Stimulated activated CD4-positive, alpha-beta T cell treated with anti-CD3 and anti-CD28 coated beads, Interleukin-2, amount 100 ng/mL, for 24 hours (primary cell): ENCODE measurements at regions not wholly inside any gene's neighbourhood (a gene's known extent, or its start where the extent isn't known, plus 50 kb on each side); places are given as distances from the start of the nearest gene placed in this dataset.
"Not testable (repeated sequence)": the region's sequence is repeated elsewhere in the genome, so short reads cannot be mapped to it uniquely, and the experiment has no call there.

Experiments
- DNase-seq, 2 donors: peaks; one replicate each; pipeline ENCODE4 v3.0.0-alpha.2; 2020

DNA sequence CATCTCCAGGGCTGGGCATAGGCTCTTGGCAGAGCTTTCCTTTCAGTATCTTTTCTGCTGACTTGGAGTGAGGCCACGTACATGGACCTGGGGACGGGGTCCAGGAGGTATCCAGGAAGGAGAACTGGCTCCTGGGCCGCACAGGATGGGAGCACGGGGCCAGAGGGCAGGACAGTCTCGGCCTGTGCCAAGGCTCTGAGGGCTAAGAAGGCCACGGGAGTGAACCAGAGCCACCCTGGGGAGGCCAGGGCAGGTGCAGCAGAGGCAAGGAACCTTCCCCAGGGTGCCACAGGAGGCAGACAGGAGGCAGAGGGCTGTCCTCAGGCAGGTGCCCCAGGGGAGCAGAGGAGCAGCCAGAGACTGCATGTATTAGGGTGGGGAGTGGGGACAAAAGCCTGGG, 50.3 kb downstream of the PLXNA1 start:
- no peak for DNase-seq

DNA sequence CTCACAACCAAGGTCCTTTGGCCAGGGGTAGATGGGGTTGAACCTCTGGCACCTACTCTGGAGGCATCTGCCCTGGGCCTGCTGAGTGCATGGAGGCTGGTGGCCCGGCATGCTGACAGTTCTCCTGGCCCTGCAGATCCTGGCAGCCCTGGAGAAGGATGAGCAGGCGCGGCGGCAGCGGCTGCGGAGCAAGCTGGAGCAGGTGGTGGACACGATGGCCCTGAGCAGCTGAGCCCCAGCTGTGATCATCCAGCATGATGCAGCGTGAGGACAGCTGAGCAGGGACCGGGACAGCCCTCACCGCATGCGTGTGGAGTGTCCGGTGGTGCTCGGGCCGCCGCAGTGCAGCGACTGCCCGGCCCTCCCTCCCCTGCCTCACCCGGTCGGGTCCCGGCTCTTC, 50.9 kb downstream of the PLXNA1 start:
- DNase-seq = no peak

DNA sequence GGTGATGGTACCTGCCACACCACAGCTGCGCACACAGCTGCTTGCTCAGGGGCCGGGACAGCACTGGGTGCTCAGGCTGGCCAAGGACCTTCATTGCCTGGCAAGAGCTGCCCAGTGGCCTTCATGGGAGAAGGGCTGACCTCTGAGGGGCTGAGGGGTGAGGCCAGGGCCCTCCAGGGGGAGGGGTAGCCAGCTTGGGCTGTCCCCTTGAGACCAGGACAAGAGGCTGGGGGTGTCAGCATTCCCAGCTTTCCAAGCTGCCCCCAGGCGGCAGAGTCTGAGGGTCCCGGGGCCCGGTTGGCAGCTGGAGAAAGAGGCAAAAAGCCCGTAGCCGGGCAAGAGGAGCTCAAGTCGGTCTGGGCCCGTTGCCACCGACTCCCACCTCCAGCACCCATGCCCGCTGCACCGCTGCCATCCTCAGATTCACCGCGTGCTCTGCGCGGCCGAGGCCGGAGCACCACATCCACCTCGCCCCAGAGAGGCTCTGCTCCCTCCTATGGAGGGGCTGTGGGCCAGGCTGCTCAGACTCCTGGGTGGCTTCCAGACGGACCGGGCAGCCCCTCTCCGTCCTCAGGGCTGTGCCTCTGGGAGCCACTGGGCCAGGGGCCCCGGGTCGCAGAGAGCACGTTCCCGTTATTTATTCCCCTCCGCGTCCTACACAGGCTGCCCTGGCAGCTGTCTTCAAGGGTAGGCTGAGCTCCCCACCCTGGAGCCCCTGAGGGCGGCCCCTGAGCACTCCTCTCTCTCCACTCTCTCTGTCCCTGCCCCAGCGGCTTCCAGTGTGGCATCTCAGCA, 51.5 kb downstream of the PLXNA1 start:
- no peak for DNase-seq

DNA sequence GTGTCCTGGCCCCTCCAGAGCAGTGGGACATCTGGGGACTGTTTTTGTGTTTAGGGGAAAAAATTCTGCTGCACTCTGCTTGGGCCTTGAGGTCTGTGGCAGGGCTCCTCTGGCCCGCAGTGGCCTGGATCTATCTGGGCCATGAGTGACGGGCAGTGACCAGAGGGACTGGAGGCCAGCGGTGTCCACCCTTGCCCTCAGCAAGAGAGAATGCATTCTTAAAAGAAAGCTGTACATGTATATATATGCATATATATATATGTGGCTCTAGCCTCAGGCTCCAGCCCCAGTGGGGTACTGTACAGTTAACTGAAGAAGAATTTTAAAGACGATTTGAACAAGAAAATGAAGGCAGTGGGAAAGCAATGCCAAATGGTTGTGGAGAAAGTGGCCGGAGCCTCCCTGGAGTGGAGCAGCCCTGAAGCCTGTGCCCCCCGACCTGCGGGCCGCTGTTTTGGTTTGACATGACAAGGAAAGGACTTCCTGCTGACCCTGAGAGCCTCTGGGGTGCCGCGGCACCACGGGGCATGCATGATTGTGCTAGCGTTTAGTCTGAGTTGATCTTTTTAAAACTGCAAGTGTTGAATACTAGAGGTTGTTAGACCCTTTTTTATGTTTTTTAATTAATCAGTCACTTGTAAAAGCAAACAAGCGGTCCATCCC, 52.2 kb downstream of the PLXNA1 start:
- DNase-seq = no peak

DNA sequence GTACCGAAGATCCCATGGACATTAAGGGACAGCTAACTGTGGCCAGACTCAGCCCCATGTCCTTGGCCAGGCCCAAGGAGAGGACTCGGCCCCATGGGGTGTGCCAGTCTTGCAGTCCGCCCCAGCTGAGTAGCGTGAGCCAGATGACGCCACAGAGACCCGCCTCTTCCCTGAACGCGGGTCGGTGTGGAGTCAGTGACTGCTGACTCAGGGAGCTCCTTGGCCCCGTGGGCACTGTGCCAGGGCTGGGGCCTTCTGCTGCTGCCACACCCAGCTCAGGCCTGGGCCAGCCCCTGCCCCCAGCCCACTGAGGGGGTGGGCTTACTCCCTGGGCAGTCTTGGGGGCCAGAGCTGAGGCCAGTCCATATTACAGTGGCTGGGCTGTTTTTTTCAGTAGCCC, 52.8 kb downstream of the PLXNA1 start:
- DNase-seq = no peak

DNA sequence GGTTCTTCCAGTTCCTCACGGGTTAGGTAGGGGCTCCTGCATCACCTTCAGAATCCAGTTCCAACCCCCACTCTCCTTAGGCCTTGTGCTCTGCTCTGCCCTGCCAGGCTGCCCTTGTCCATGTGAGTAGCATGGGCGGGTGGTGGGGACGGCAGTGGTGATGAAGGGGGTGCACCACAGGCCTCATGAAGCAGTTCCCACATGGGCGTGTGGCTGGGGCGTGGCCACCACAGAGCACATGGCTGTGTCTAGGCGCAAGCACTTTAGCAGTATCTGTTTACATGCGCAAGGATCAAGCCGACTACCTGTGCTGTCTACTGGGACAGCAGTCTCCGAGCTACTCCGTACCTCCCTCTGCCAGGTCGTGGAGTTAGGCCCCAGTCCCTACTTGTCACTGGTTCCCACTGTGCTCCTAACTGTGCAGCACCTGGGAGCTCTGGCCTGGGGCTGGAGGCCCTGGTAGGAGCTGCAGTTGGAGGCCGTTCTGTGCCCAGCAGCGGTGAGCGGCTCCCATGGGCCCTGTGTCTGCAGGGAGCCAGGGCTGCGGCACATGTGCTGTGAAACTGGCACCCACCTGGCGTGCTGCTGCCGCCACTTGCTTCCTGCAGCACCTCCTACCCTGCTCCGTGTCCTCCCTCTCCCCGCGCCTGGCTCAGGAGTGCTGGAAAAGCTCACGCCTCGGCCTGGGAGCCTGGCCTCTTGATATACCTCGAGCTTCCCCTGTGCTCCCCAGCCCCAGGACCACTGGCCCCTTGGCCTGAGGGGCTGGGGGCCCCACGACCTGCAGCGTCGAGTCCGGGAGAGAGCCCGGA, 53.5 kb downstream of the PLXNA1 start:
- DNase-seq = no peak

DNA sequence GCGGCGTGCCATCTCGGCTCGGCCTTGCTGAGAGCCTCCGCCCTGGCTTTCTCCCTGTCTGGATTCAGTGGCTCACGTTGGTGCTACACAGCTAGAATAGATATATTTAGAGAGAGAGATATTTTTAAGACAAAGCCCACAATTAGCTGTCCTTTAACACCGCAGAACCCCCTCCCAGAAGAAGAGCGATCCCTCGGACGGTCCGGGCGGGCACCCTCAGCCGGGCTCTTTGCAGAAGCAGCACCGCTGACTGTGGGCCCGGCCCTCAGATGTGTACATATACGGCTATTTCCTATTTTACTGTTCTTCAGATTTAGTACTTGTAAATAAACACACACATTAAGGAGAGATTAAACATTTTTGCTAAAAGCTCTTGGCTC, 54.1 kb downstream of the PLXNA1 start:
- DNase-seq = no peak

DNA sequence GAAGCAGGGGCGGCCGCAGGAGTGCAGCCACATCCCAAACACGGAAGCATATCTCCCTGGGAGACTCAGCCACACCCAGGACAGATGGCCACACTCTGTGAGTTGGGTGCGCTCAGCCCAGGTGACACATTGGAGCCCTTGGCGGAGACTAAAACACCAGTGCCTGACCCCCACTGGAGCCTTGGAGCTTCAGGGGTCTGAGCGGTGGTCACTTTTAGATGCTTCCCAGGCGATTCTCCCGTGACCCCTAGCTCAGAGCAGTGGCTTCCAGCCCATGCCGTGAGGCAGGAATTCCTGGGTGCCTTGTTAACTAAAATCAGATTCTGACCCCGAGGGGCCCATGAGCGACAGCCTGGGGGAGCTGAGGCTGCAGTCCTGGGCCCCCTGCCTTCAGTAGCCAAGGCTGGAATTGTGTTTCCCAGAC, 54.5 kb downstream of the PLXNA1 start:
- no peak for DNase-seq

DNA sequence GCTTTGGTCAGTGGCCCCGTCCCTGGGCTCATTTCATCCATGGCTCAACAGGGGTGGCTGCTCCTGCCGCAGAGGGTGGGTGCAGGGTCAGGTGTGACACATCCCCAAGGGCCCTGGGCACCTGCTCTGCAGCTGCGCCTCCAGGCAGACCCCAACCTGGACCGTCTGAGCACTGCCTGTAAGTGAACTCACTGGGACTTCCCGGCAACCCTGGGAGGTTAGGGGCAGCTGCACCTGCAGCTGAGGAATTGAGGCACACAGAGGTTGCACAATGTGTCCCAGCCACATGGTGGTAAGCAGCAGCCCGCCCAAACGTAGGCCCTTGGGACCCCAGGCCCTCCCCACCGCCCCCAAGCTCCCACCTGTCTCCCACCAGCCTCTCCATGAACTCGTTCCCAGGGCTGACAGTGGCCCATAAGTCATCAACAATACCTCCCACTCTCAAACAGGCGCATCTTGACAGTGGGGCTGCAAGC, 55.1 kb downstream of the PLXNA1 start:
- DNase-seq = no peak

DNA sequence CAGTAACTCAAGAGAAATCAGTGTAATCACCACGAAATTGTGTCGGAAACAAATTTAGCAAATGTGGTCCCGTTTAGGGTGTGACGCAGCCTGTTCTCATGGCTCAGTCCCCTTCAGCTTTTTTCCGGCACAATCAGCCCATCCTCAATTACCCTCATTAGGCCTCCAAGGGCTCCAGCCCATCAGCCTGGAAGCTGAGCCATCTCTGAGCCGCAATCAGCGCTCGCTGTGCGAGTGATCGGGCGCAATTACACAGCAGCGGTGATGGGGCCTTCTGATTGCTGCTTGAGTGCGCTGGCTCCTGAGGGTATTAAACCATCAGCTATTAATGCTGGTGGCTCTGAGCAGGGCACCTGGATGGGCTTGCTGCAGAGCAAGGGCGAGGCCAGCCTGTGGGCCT, 55.6 kb downstream of the PLXNA1 start:
- DNase-seq = no peak

DNA sequence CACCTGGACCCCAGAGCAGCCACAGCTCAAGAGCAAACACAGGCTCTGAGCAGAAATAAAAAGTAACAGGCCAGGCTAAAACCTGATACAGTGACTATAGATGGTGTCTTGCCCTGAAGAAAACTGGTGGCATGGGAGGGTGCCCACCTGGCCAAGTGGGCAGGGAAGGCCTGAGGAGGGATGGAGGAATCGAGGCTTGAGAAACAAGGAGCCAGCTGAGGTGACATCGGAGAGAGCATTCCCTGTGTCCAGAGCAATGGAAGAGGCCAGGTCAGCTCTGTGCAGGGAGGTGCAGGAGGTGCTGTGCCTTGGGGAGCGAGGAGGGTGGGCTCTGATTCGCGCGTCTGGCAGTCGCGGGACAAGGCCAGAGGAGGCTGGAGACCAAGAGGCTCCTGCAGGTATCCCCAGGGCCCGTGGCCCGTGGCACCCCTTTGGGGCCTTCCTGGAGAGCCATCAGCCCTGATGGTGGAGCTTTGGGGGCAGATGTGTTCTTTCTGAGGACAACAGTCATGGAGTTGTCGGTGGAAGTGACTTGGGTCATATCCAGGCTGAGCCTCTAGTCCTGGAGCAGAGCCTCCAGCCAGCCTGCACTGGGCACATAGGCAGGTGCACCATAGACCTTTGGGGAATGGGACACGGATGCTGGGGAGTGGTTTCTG, 56.1 kb downstream of the PLXNA1 start:
- no peak for DNase-seq

DNA sequence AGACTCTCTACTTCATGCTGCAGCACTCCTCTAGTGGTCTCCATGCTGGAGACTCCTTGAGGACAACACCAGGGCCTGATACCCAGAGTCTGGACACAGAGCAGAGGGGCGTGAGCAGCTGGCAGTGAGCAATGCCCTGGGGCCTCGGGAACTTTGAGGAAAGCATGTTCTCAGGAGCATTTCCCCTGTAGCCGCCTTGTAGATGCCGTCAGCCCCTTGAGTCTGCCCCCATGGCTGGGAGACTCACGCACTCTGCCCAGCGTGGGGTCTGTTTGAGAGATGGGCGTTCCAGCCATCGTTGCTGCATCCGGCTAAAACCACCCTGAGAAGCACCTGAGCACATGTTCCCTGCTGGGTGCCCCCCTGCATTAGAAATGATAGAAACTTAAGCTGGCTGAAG, 56.8 kb downstream of the PLXNA1 start:
- no peak for DNase-seq

DNA sequence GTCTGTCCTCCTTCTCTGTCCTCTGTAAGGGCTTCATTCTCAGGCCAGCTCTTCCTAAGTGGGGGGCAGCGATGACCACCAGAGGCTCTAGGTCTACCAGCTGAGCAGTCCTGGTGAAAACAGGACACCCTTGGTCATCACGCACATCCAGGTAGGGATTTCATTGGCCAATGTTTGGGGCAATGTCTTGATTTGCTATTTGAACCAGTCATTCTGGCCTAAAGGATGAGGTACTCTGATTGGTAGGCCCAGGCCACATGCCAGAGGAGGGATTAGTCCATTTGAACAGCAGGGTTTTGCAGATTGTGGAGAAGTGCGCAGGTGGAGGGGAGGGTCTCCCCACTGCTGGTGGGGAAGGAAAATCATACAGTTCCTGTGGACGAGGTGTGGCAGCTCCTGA, 57.3 kb downstream of the PLXNA1 start:
- DNase-seq = no peak

DNA sequence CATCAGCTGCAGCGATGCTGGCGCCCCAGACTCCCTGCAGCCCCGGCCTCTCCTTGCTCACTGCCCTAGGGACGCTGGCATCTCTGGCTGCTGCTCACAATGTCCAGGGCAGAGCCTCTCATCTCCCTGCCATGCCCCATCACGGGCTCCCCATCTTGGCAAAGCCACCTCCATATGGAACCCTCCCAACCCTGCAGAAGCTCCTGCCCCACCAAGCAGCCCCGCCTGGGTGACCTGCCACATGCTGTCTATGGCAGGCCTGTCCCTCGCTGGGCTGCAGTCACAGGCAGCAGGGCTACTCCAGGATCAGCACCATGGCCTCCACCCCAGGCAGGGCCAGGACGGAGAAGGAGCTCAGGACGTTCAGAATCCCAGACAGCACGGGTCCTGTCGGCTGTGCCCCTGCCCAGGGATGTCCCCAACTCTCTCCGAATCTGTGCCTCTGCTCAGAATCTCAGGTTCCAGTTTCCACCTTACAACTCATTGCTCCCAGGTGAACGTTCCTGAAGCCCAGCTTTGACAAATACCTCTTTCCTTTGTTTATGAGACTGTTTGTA, 58.4 kb downstream of the PLXNA1 start:
- no peak for DNase-seq

DNA sequence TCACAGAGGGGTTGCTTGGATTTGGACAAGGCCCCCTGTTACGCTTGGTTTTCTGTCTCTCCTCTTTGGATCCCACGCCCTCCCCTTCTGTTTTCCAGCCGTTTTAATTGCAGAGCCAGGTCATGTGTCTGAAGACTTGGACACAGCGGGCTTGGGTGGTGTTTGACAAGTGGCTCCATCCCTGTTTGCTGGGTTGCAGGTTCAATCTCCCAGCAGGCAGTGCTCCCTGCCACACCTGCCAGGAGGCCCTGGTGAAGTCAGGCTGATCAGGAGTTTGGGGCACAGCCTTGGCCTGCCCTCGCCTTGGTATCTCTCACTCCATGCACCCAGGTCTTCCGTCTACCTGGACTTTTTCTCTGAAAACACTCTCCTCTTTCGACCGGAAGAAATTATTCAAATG, 59.0 kb downstream of the PLXNA1 start:
- DNase-seq = no peak

DNA sequence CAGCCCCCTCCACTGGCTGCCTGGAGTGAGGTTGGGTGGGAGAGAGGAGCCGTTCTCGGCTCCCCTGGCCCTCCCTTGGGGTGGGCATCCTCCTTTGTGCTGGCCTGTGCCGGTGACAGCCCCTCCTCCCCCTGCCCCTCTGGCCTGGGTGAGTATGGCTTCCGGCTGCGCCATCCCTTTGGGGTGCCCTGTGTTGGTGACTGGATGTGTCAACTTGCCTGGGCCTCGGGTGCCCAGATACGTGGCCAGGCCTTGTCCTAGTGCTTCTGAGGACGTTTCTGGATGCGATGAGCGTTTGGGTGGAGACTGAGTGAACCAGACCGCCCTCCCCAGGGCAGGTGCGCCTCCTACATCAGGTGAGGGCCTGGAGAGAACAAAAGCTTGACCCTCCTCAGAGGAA, 59.7 kb downstream of the PLXNA1 start:
- no peak for DNase-seq

DNA sequence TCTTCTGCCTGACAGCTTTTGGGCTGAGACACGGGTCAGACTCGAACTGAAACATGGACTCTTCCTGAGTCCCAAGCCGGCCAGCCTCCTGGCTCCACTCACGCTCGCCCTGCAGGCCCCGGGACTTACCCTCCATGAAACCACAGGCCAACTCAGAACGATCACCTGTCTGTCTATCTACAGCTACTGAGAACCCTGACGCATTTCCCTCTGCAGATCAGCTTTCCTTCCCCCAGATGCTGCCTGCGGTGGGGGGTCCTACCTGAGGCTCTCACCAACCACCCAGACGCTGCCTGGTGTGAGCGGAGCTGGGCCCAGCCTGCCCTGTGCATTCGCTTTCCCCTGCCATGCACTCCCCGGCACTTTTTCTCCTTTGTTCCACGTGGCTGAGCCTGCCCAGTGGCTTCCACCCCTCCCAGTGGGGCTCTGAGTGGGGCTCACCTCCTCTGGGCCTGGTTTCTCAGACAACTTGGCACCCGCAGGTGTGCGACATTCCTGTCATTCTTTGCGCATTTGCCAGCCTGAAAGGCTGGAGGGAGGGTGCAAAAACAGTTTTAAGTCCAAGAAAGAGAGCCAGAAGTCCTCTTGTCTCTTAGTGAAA, 60.2 kb downstream of the PLXNA1 start:
- DNase-seq = no peak

DNA sequence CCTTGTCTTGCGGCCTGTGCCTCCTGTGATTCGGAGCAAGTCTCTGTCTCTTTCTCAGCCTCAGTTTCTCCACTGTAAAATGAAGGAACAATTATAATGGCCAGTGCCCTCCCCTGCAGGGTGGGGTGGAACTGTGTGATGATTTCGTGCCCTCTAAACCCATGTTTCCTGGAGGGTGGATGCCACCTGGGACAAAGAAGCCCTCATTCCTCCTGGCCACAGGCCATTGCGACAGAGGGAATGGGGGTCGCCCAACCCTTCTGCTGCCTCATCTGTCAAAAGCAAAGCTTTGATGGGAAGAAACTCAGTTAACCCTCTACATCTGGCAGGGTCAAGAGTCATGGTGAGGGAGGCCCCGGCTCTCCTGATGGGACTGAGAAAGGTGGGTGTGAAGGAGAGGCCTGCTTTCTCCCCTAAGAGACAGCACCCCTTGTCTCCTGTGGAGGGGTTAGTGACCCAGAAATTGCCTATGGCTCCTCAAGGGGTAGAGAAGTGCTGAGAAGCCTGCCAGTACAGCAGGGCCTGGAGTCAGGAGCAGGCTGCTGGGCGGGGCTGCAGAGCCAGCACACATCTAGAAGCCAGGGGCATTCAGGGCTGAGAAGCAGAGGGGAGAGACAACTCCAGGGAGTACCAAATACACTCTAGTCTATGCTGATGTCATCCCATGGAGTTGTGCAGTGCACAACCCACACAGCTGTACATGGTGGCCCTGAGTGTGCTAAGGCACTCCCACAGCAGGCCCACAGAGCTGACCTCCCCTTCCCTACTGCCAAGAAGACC, 61.0 kb downstream of the PLXNA1 start:
- no peak for DNase-seq

DNA sequence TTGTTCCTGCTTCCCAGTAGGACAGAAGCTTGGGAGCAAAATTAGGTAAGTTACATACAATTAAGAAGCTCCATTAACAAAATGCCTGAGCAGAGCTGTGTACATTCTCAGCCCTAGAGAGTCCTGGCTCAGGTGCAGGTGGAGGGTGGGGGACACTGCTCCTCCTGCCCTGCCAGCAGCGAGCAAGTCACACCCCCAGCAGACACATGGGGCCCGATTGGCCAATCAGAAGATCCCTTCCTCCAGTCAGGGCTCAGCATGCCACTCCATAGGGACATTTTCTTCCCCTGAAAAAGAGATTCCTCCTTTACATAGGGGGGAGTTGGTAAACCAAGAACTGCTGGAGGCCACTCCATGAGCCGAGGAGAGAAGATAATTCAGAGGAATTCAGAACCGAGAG, 62.1 kb downstream of the PLXNA1 start:
- DNase-seq = no peak

DNA sequence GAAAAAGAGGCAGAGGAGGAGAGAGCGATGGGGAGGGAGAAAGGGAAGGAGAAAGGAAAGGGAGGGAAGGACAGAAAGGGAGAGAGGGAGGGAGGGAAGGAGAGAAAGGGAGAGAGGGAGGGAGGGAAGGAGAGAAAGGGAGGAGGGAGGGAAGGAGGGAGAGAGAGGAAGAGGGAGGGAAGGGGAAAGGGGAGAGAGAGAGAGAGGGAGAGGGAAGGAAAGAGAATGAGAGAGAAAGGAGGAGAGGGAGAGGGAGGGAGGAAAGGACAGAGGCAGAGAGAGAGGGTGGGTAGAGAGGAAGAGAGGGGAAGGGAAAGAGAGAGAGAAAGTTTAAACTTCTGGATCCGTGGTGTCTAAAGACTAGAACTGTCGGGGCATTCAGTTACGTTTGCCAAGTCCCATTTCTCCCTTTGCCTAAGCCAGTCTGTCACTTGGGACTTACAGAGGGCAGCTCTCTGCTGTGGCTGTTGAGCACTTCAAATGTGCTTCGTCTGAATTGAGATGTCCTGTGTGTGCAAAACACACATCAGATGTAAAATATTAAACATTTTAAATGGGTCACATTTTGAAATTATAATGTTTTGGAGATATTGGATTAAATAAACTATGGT, 62.6 kb downstream of the PLXNA1 start:
- no peak for DNase-seq

DNA sequence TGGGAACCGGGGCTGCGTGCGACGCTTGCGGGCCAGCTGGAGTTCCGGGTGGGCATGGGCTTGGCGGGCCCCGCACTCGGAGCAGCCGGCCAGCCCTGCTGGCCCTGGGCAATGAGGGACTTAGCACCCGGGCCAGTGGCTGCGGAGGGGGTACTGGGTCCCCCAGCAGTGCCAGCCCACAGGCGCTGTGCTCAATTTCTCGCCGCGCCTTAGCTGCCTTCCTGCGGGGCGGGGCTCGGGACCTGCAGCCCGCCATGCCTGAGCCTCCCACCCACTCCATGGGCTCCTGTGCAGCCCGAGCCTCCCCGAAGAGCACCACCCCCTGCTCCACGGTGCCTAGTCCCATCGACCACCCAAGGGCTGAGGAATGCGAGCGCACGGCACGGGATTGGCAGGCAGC, 63.8 kb downstream of the PLXNA1 start:
- DNase-seq = not testable (repeated sequence)
